HFF-Myc (cell line): ENCODE measurements at regions not wholly inside any gene's neighbourhood (a gene's known extent, or its start where the extent isn't known, plus 50 kb on each side); places are given as distances from the start of the nearest gene placed in this dataset.

ENCODE experiments used
- DNase-seq: peaks from one replicate; pipeline ENCODE4 v3.0.0-alpha.2; 2011; ENCODE audit warnings: low read depth; ENCODE audit errors: extremely low read depth
- H3K4me3 ChIP-seq: replicated peaks from 2 replicates; pipeline ENCODE4 v1.5.1; 2011; ENCODE audit warnings: low read depth, mild to moderate bottlenecking, control low read depth, low read length
- CTCF ChIP-seq: IDR thresholded peaks from 2 replicates; pipeline ENCODE4 v1.5.1; 2012; ENCODE audit warnings: mild to moderate bottlenecking, low read depth, low read length, control low read depth; ENCODE audit errors: missing control alignments

- TF ChIP-seq CTCF: no peak
- H3K4me3 ChIP-seq: no peak overlapping the region
Observed at GRCh38 chr12:45535610-45536180, 193.8 kb upstream of the ARID2 start.

GRCh38 chr12:45536284-45536683 is 193.2 kb upstream of the ARID2 start:
- no peak overlapping the region for H3K4me3 ChIP-seq
- no peak for DNase-seq
- no peak for TF ChIP-seq CTCF

More at GRCh38 chr12:45535610-45536180, 193.8 kb upstream of the ARID2 start:
- DNase-seq: no peak

GRCh38 chr12:45540661-45541341 is 188.7 kb upstream of the ARID2 start:
- no peak for TF ChIP-seq CTCF
- DNase-seq: no peak
- H3K4me3 ChIP-seq: no peak overlapping the region

- TF ChIP-seq CTCF: peak; percentile 82
- H3K4me3 ChIP-seq: no peak overlapping the region
Observed at GRCh38 chr12:45543887-45544286, 185.6 kb upstream of the ARID2 start.

GRCh38 chr12:45546545-45546944 is 183.0 kb upstream of the ARID2 start:
- no peak for TF ChIP-seq CTCF
- H3K4me3 ChIP-seq: no peak overlapping the region

More at GRCh38 chr12:45543887-45544286, 185.6 kb upstream of the ARID2 start:
- peak; percentile 69 for DNase-seq

GRCh38 chr12:45547132-45547531 is 182.4 kb upstream of the ARID2 start:
- no peak for TF ChIP-seq CTCF
- no peak for DNase-seq
- H3K4me3 ChIP-seq: no peak overlapping the region

More at GRCh38 chr12:45546545-45546944, 183.0 kb upstream of the ARID2 start:
- no peak for DNase-seq

GRCh38 chr12:45547822-45548221 is 181.7 kb upstream of the ARID2 start:
- TF ChIP-seq CTCF: peak; percentile 7
- no peak overlapping the region for H3K4me3 ChIP-seq
- no peak for DNase-seq
